ENCODE measurements at regions not wholly inside any gene's neighbourhood (a gene's known extent, or its start where the extent isn't known, plus 50 kb on each side); places are given as distances from the start of the nearest gene placed in this dataset.

GRCh38 chr6:76742919-76743318, 670.5 kb upstream of the IMPG1 start:
- intact Hi-C loops (cut with micrococcal nuclease; ENCODE audit: unreplicated experiment): no loop called here
- WGBS (ENCODE audit: low lambda C conversion rate): no CpG with 5 or more reads among the region's 2 CpGs
- ATAC-seq: no peak
- CTCF ChIA-PET (ENCODE audit: low intra/inter-chr PET ratio, low total read pairs): no interaction called here
- Histone ChIP-seq H3K36me3 (replicated peaks in 1 of 2; ENCODE audit: control insufficient read depth in 1 of 2, insufficient read depth in 2 of 2, low read length in 2 of 2) (no peaks in the 10 kb centered on the region), H3K9me3 (ENCODE audit: low read length) (no peaks in the 10 kb centered on the region), H3K9ac (ENCODE audit: insufficient read depth, low read depth, low read length) (no peak overlapping the region), H3K79me2 (ENCODE audit: insufficient read depth, low read length) (no peaks in the 10 kb centered on the region), H3K4me3 (replicated peaks in 1 of 3; ENCODE audit: insufficient read depth in 1 of 3, low read depth in 2 of 3, low read length in 3 of 3) (no peak overlapping the region), H4K20me1 (ENCODE audit: insufficient read depth, low read length) (no peaks in the 10 kb centered on the region), H3K4me1 (ENCODE audit: insufficient read depth, low read length) (no peaks in the 10 kb centered on the region), H3K27me3 (ENCODE audit: control insufficient read depth in 1 of 2, insufficient read depth in 2 of 2, low read length in 2 of 2) (no peaks in the 10 kb centered on the region), H3K4me2 (ENCODE audit: low read depth, low read length) (no peak overlapping the region), H2AFZ (ENCODE audit: low read length) (no peak overlapping the region), H3K27ac (ENCODE audit: extremely low read length, insufficient read depth, low read length) (no peak overlapping the region)
- no peak for TF ChIP-seq PLSCR1 (CRISPR knock-in tag; IDR thresholded peaks at IDR 0.05; ENCODE audit: borderline replicate concordance)
- no peak for TF ChIP-seq ZNF17 (CRISPR knock-in tag; IDR thresholded peaks at IDR 0.05)
- no peak for TF ChIP-seq ZNF281 (CRISPR knock-in tag; IDR thresholded peaks at IDR 0.05; ENCODE audit: borderline replicate concordance)
- no peak for TF ChIP-seq ZNF407 (CRISPR knock-in tag; IDR thresholded peaks at IDR 0.05; ENCODE audit: not compliant biosample characterization)
- TF ChIP-seq SNAI1 (CRISPR knock-in tag; IDR thresholded peaks at IDR 0.05; ENCODE audit: borderline replicate concordance): no peak
- no peak for TF ChIP-seq ZNF570 (CRISPR knock-in tag; IDR thresholded peaks at IDR 0.05; ENCODE audit: borderline replicate concordance)
- no peak for TF ChIP-seq ZNF589 (CRISPR knock-in tag; conservative IDR thresholded peaks at IDR 0.05)
- TF ChIP-seq ZBTB21 (CRISPR knock-in tag; IDR thresholded peaks at IDR 0.05): no peak
- no peak for TF ChIP-seq ZNF460 (CRISPR knock-in tag; IDR thresholded peaks at IDR 0.05; ENCODE audit: borderline replicate concordance)
- TF ChIP-seq ZNF572 (CRISPR knock-in tag; IDR thresholded peaks at IDR 0.05): no peak
- TF ChIP-seq XRCC5 (optimal IDR thresholded peaks at IDR 0.05; ENCODE audit: low read length): no peak
- no TSS peak for BruUV-seq (replicated peaks)
- DNase-seq (ENCODE audit: low spot score): no peak
- FAIRE-seq: no peak
- POLR2A ChIA-PET: no interaction called here
- in situ Hi-C loops (cut with HindIII; ENCODE audit: extremely low pct_ligation_motif_present, low pct_unique_long_range_greater_than_20kb): no loop called here

Measured in HepG2 (cell line).